MCF 10A (cell line): ENCODE measurements at regions not wholly inside any gene's neighbourhood (a gene's known extent, or its start where the extent isn't known, plus 50 kb on each side); places are given as distances from the start of the nearest gene placed in this dataset.

Source experiments
- BruUV-seq: library from RNA; stranded (reverse); fragments of 400-500 nt; replicated peaks from 2 replicates; lab custom pipeline; 2021; lab: Mats Ljungman, UMichigan
- CTCF ChIA-PET: fragments of 300-600 bp; sonication (Branson Sonifier 250); formaldehyde crosslinking; extraction: SDS; loops from one replicate; lab custom pipeline; 2021; ENCODE audit warnings: antibody characterized with exemption, inconsistent platforms; lab: Yijun Ruan, JAX
- POLR2A ChIA-PET: fragments of 300-600, 350-650 bp; sonication (Branson Sonifier 250); formaldehyde crosslinking; extraction: SDS; loops from one replicate; lab custom pipeline; 2020; ENCODE audit warnings: antibody characterized with exemption, inconsistent platforms; lab: Yijun Ruan, JAX
- DNase-seq: peaks from one replicate; pipeline ENCODE4 v3.0.0-alpha.2; 2018; ENCODE audit not compliant: unreplicated experiment
- H3K27ac Mint-ChIP-seq: one replicate; pipeline ENCODE4 v1.8.0; 2022; ENCODE audit warnings: mild to moderate bottlenecking, low read depth, mixed read lengths; ENCODE audit not compliant: unreplicated experiment
- H3K27me3 Mint-ChIP-seq: one replicate; pipeline ENCODE4 v1.8.0; 2022; ENCODE audit warnings: mixed read lengths; ENCODE audit not compliant: insufficient read depth, unreplicated experiment
- H3K36me3 Mint-ChIP-seq: one replicate; pipeline ENCODE4 v1.8.0; 2022; ENCODE audit warnings: mild to moderate bottlenecking, moderate library complexity, mixed read lengths; ENCODE audit not compliant: insufficient read depth, unreplicated experiment
- H3K4me1 Mint-ChIP-seq: one replicate; pipeline ENCODE4 v1.8.0; 2022; ENCODE audit warnings: mixed read lengths; ENCODE audit not compliant: insufficient read depth, unreplicated experiment
- H3K4me3 Mint-ChIP-seq: one replicate; pipeline ENCODE4 v1.8.0; 2022; ENCODE audit warnings: mild to moderate bottlenecking, moderate library complexity, mixed read lengths; ENCODE audit not compliant: unreplicated experiment
- H3K9me3 Mint-ChIP-seq: one replicate; pipeline ENCODE4 v1.8.0; 2022; ENCODE audit warnings: mixed read lengths; ENCODE audit not compliant: unreplicated experiment
- CTCF ChIP-seq: fragments of 200-600 bp; IDR thresholded peaks from one replicate; pipeline ENCODE4 v1.8.0; 2022; ENCODE audit warnings: antibody characterized with exemption, mild to moderate bottlenecking; ENCODE audit not compliant: unreplicated experiment
- intact Hi-C: fragments of 100-400 bp; cut with micrococcal nuclease; formaldehyde crosslinking; loops from 2 replicates; pipeline ENCODE4 v1.14.1; 2022

- Mint-ChIP-seq H3K4me3 (no peak overlapping the region), H3K4me1 (peaks cover 10% of the 10 kb centered on the region), H3K27ac (no peak overlapping the region), H3K9me3 (no peaks in the 10 kb centered on the region), H3K27me3 (no peaks in the 10 kb centered on the region), H3K36me3 (no peaks in the 10 kb centered on the region)
- TF ChIP-seq CTCF = no peak
- ChIA-PET POLR2A (interaction anchor here (0.5 kb wide), 1 partner anchor 11 kb away, joined by 3 read pairs; no protein-coding TSS in a partner anchor), CTCF (no interaction called here)
- peak; percentile 53 for DNase-seq
- intact Hi-C loops = no loop called here
- BruUV-seq = no TSS peak
Observed at GRCh38 chr9:106745457-106745856, 117.5 kb upstream of the ZNF462 start.

DNA sequence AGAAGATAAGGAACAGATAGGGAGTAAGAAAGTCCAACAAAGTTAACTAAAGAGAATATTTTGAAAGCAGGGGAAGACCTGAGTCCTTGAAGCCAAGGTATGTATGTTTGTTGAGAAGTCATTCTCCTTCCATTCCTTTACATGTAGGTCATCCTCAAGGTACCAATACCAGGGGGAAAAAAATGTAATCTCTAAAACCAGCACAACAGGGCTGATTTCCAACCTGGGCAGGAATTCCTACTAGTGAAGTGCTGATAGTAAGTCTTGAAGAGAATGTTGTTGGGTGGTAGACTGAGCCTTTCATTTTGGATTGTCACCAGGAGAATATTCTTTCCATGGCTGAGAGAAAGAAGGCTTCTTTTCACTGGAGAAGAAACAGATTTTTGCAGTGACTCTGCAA is 117.1 kb upstream of the ZNF462 start:
- Mint-ChIP-seq H3K4me1 (peaks cover 10% of the 10 kb centered on the region), H3K27me3 (no peaks in the 10 kb centered on the region), H3K4me3 (no peak overlapping the region), H3K27ac (no peak overlapping the region), H3K9me3 (no peaks in the 10 kb centered on the region), H3K36me3 (no peaks in the 10 kb centered on the region)
- intact Hi-C loops = no loop called here
- TF ChIP-seq CTCF = no peak
- no TSS peak for BruUV-seq
- no peak for DNase-seq
- CTCF ChIA-PET = no interaction called here
- POLR2A ChIA-PET = no interaction called here

GRCh38 chr9:106751681-106752080 is 111.3 kb upstream of the ZNF462 start:
- intact Hi-C loops = no loop called here
- CTCF ChIA-PET = interaction anchor here (0.6 kb wide), 1 partner anchor 295 kb away, joined by 3 read pairs; no protein-coding TSS in a partner anchor

DNA sequence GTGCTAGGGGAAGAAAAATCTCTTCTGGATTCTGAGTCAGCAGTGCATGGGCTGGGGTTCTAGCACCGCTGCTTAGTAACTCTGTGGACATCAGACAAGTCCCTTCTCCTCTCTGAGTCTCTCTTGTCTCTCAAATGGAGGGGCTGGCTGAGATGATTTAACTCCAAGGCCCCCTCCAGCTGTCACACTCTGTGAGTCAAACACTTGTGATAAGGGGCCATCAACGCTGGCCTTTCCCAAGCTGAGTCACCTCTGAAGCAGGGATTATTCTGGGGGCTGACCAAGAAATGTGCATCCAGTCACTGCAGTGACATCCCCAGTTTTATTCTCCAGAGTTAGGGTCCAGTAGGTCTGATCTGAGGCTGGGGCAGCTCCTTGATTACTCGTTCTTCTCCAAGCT is 110.4 kb upstream of the ZNF462 start:
- POLR2A ChIA-PET = no interaction called here

More at GRCh38 chr9:106751681-106752080, 111.3 kb upstream of the ZNF462 start:
- POLR2A ChIA-PET = interaction anchor here (0.8 to 1.5 kb wide), 2 partner anchors 10 to 108 kb away, joined by 3 to 5 read pairs; no protein-coding TSS in a partner anchor
- no peak overlapping the region for H3K4me3 Mint-ChIP-seq
- no peak overlapping the region for H3K27ac Mint-ChIP-seq
- DNase-seq = no peak
- no peaks in the 10 kb centered on the region for H3K36me3 Mint-ChIP-seq
- no peaks in the 10 kb centered on the region for H3K4me1 Mint-ChIP-seq
- no TSS peak for BruUV-seq
- H3K9me3 Mint-ChIP-seq = no peaks in the 10 kb centered on the region
- H3K27me3 Mint-ChIP-seq = no peaks in the 10 kb centered on the region
- no peak for TF ChIP-seq CTCF

More for the DNA sequence above, 110.4 kb upstream of the ZNF462 start:
- CTCF ChIA-PET = no interaction called here
- intact Hi-C loops = no loop called here
- Mint-ChIP-seq H3K27me3 (no peaks in the 10 kb centered on the region), H3K36me3 (no peaks in the 10 kb centered on the region), H3K4me3 (no peak overlapping the region), H3K4me1 (no peaks in the 10 kb centered on the region), H3K9me3 (no peaks in the 10 kb centered on the region), H3K27ac (no peak overlapping the region)
- BruUV-seq = no TSS peak
- no peak for DNase-seq
- TF ChIP-seq CTCF = no peak
